HG02759 (cell line): ENCODE measurements at regions not wholly inside any gene's neighbourhood (a gene's known extent, or its start where the extent isn't known, plus 50 kb on each side); places are given as distances from the start of the nearest gene placed in this dataset.
A peak's percentile ranks its signal among the peaks of the same experiment; 100 is the strongest.

Source experiments
- ATAC-seq: cut with Tn5 transposase; IDR thresholded peaks from one replicate; pipeline ENCODE4 v1.9.1; 2021; ENCODE audit warnings: mild to moderate bottlenecking, moderate library complexity; ENCODE audit not compliant: unreplicated experiment

GRCh38 chr12:97316321-97316720 lies 146.3 kb upstream of the RMST start:
- no peak for ATAC-seq

GRCh38 chr12:97321621-97322020 lies 141.0 kb upstream of the RMST start:
- no peak for ATAC-seq

GRCh38 chr12:97322388-97322787 lies 140.2 kb upstream of the RMST start:
- no peak for ATAC-seq

GRCh38 chr12:97323154-97323553 lies 139.4 kb upstream of the RMST start:
- no peak for ATAC-seq

GRCh38 chr12:97324471-97324870 lies 138.1 kb upstream of the RMST start:
- no peak for ATAC-seq

GRCh38 chr12:97335115-97335514 lies 127.5 kb upstream of the RMST start:
- ATAC-seq: no peak

- no peak for ATAC-seq
Measured at GRCh38 chr12:97336900-97337751, 125.5 kb upstream of the RMST start.

GRCh38 chr12:97342130-97342529 lies 120.5 kb upstream of the RMST start:
- ATAC-seq: no peak

- ATAC-seq: no peak
Measured at GRCh38 chr12:97347956-97348355, 114.6 kb upstream of the RMST start.

- ATAC-seq: no peak
Measured at GRCh38 chr12:97358361-97358760, 104.2 kb upstream of the RMST start.

GRCh38 chr12:97359021-97359690 lies 103.4 kb upstream of the RMST start:
- no peak for ATAC-seq

GRCh38 chr12:97363693-97364092 lies 98.9 kb upstream of the RMST start:
- ATAC-seq: no peak

- no peak for ATAC-seq
Measured at GRCh38 chr12:97368462-97369163, 94.0 kb upstream of the RMST start.

- no peak for ATAC-seq
Measured at GRCh38 chr12:97375310-97375709, 87.3 kb upstream of the RMST start.

GRCh38 chr12:97380440-97380839 lies 82.2 kb upstream of the RMST start:
- ATAC-seq: no peak

GRCh38 chr12:97385121-97385520 lies 77.5 kb upstream of the RMST start:
- ATAC-seq: no peak

GRCh38 chr12:97386133-97386581 lies 76.4 kb upstream of the RMST start:
- ATAC-seq: no peak

- no peak for ATAC-seq
Measured at GRCh38 chr12:97387844-97388243, 74.8 kb upstream of the RMST start.

GRCh38 chr12:97394657-97395056 lies 67.9 kb upstream of the RMST start:
- ATAC-seq: no peak

GRCh38 chr12:97397008-97397407 lies 65.6 kb upstream of the RMST start:
- no peak for ATAC-seq

GRCh38 chr12:97398704-97399103 lies 63.9 kb upstream of the RMST start:
- no peak for ATAC-seq

GRCh38 chr12:97404093-97404492 lies 58.5 kb upstream of the RMST start:
- ATAC-seq: peak; percentile 17
